ENCODE measurements at regions not wholly inside any gene's neighbourhood (a gene's known extent, or its start where the extent isn't known, plus 50 kb on each side); places are given as distances from the start of the nearest gene placed in this dataset.

- Histone ChIP-seq H3K27ac (no peak overlapping the region), H3K4me3 (no peak overlapping the region), H3K4me2 (no peak overlapping the region), H3K9me3 (no peaks in the 10 kb centered on the region), H3K4me1 (no peaks in the 10 kb centered on the region)
- TF ChIP-seq HES2 (IDR thresholded peaks at IDR 0.05) (no peak), FOSL2 (IDR thresholded peaks at IDR 0.05) (no peak), FOSL2 (CRISPR knock-in tag; IDR thresholded peaks at IDR 0.05) (no peak)
- CTCF ChIA-PET = no interaction called here
- FAIRE-seq (no peak), DNase-seq (ENCODE audit: low read depth in 1 of 2, low spot score in 1 of 2) (no peak), ATAC-seq (no peak)
- WGBS (ENCODE audit: missing lambda C conversion rate) = 12% methylated on average over 3 of the region's 3 CpGs
- POLR2A ChIA-PET = no interaction called here
Measured at GRCh38 chr14:22189881-22190280, 399.1 kb downstream of the DAD1 start.

GRCh38 chr14:22188318-22188717, 400.7 kb downstream of the DAD1 start:
- Histone ChIP-seq H3K4me1 (no peaks in the 10 kb centered on the region), H3K4me2 (no peak overlapping the region), H3K9me3 (no peaks in the 10 kb centered on the region), H3K27ac (no peak overlapping the region), H3K4me3 (no peak overlapping the region)
- POLR2A ChIA-PET = no interaction called here
- DNase-seq (ENCODE audit: low read depth in 1 of 2, low spot score in 1 of 2) (no peak), ATAC-seq (no peak), FAIRE-seq (no peak)
- WGBS (ENCODE audit: missing lambda C conversion rate) = 14% methylated on average over 4 of the region's 4 CpGs
- CTCF ChIA-PET = no interaction called here
- TF ChIP-seq ZC3H11A (IDR thresholded peaks at IDR 0.05) (no peak), GATA3 (IDR thresholded peaks at IDR 0.05; ENCODE audit: borderline replicate concordance) (no peak), CEBPB (IDR thresholded peaks at IDR 0.05) (no peak), POLR2AphosphoS2 (conservative IDR thresholded peaks at IDR 0.05; ENCODE audit: low read length) (no peak), KDM5A (IDR thresholded peaks at IDR 0.05) (no peak), ZSCAN20 (CRISPR knock-in tag; IDR thresholded peaks at IDR 0.05) (no peak), HES2 (IDR thresholded peaks at IDR 0.05) (no peak), CTCF (IDR thresholded peaks at IDR 0.05) (no peak), MYC (IDR thresholded peaks at IDR 0.05; ENCODE audit: borderline replicate concordance, low read length) (no peak), MAFK (IDR thresholded peaks at IDR 0.05; ENCODE audit: partially characterized antibody) (no peak), RCOR1 (IDR thresholded peaks at IDR 0.05; ENCODE audit: low read depth, low read length) (no peak), HDAC2 (IDR thresholded peaks at IDR 0.05) (no peak), ATOH8 (CRISPR knock-in tag; IDR thresholded peaks at IDR 0.05; ENCODE audit: low read depth) (no peak), E2F6 (IDR thresholded peaks at IDR 0.05; ENCODE audit: borderline replicate concordance, low read depth) (no peak), BHLHE40 (IDR thresholded peaks at IDR 0.05; ENCODE audit: low read depth, low read length) (no peak)

GRCh38 chr14:22185789-22186188, 403.2 kb downstream of the DAD1 start:
- WGBS (ENCODE audit: missing lambda C conversion rate) = 15% methylated on average over 3 of the region's 3 CpGs
- Histone ChIP-seq H3K9me3 (no peaks in the 10 kb centered on the region), H3K27ac (no peak overlapping the region), H3K4me1 (no peaks in the 10 kb centered on the region), H3K4me3 (no peak overlapping the region), H3K4me2 (no peak overlapping the region)
- FAIRE-seq = no peak
- POLR2A ChIA-PET = no interaction called here
- no peak for DNase-seq (ENCODE audit: low read depth in 1 of 2, low spot score in 1 of 2)
- CTCF ChIA-PET = no interaction called here
- ATAC-seq = no peak
- TF ChIP-seq CHD4 (IDR thresholded peaks at IDR 0.05; ENCODE audit: borderline replicate concordance) (no peak), ZFP36 (IDR thresholded peaks at IDR 0.05; ENCODE audit: borderline replicate concordance, partially characterized antibody) (no peak), NPAS2 (CRISPR knock-in tag; IDR thresholded peaks at IDR 0.05; ENCODE audit: borderline replicate concordance) (no peak), RARB (CRISPR knock-in tag; IDR thresholded peaks at IDR 0.05) (no peak), FOXS1 (CRISPR knock-in tag; IDR thresholded peaks at IDR 0.05) (no peak), ZC3H11A (IDR thresholded peaks at IDR 0.05) (no peak), E2F6 (IDR thresholded peaks at IDR 0.05; ENCODE audit: borderline replicate concordance, low read depth) (no peak)
